Brain pericyte (primary cell): ENCODE measurements at regions not wholly inside any gene's neighbourhood (a gene's known extent, or its start where the extent isn't known, plus 50 kb on each side); places are given as distances from the start of the nearest gene placed in this dataset.
"Not testable (repeated sequence)": the region's sequence is repeated elsewhere in the genome, so short reads cannot be mapped to it uniquely, and the experiment has no call there.

Experiments used
- DNase-seq: peaks from one replicate; pipeline ENCODE4 v3.0.0-alpha.2; 2012; ENCODE audit warnings: low read depth, low spot score

DNA sequence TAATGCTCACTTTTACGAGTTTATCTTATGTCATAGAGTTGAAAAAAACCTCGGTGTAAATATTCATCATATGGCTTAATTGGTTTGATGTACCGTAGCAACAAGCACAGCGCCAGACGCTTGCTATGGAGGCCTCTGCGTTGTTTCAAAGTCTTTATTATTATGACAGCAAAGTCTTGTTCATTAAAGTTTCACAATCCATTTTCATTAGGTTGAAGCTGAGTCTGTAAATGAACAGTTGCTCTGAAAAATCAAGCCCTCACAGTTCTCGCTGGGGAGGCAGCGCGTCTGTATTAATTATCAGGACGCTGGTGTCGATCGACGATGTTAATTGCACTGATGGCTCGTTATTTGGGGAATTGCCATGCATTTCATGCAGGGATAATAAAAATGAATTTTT lies 185.6 kb downstream of the INSC start:
- DNase-seq: no peak

DNA sequence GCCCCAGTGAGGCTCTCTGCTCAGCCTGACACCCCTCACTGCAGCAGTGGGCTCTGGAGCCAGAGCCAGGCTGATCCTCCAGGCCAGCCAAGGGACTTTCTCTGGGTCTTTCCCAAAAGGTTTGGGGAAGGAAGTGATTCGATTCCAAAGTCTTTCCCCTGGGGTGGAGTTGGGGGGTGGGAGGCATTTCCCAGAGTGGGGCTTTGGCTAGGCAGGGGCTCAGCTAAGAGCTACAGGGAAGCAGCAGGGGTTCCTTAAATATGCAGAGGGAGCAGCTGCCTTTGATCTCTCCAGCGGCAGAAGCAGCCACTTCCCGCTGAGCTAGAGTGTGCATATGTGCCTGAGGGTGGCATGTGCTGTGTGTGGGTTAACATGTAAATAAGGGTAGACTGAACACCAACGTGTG lies 192.9 kb downstream of the INSC start:
- no peak for DNase-seq

DNA sequence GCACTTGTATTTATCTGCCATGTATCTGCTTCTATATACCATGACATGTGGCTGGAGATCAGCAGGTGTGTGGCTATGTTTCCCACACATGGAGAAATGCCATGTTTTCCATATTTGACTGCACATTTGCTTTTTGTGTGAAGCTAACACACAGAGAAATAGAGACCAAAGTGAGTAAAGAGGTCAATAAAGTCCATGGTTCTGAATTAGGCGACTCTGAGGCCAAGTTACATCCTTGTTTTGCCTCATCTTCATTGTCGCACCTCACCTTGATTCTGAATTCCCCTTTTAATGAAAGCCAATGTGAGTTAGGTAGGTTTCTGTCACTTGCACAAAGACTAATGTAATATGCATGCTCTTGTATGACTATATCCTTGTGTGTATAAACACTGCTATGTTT lies 194.1 kb downstream of the INSC start:
- DNase-seq: no peak

DNA sequence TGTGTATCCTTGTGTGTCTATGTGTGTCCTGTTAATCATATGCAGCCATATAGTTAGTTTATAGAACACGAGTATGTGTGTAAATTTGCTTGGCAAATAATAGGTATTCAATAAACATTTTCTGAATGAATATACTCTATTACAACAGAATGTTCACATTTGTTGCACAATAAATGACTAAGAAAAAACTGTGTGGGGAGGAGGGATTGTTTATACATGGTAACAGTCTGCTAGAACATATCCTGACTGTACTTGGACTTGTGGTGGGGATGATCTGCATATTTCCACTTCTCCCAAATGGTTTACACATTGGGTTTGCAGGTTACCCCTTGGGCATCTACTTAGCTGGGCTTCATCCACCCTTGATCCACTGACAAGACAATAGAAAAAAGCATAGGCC lies 194.6 kb downstream of the INSC start:
- no peak for DNase-seq

DNA sequence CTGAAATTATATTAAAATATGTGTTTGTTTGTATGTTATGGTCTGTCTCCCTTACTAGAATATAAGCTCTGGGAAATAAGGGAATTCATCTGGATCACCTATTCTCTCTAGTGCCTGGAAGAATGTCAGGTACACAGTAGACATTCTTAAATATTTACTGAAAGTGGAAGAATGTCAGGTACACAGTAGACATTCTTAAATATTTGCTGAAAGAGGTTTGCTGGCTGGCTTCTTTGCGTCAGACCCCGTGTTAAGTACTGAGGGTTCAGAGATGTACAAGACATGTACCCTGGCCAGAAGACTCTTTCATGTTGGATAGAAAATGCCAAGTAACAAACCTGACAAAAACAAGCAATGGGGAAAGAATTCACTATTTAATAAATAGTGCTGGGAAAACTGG lies 199.1 kb downstream of the INSC start:
- DNase-seq: no peak

DNA sequence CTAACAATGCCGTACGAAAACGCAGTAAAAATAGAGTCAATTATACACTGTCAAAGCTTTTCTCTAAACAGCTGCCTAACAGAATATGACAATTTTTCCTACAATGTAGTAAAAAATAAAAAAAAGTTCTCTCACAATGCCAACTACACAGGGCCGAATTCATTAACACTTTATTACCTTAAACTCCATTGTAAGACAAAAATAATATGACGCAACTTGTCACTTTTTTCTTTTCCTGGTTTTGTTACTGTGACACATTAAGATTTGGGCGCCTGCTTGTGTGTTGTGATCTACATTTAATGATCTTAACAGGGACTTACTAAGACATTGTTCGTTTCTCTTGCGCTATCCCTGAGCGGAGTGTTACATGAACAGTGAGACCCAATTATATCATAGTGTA lies 204.1 kb downstream of the INSC start:
- no peak for DNase-seq

DNA sequence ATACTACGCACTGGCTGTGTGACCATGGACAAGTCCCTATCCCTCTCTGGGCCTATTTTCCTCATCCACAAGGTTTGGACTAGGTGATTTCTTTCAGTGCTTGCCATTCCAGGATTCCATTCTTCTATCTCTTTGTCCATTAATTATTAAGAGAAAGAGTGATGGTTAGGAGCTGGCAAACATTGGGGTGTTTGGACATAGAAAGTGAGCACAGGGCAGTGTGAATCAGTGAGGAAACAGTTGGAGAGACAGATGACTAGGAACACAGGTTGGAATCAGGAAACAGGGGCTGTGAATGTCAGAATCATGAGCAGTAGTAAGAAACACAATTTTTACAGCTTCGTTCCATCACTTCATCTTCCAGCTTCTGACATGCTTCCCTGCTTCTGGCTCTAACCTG lies 211.8 kb downstream of the INSC start:
- no peak for DNase-seq

DNA sequence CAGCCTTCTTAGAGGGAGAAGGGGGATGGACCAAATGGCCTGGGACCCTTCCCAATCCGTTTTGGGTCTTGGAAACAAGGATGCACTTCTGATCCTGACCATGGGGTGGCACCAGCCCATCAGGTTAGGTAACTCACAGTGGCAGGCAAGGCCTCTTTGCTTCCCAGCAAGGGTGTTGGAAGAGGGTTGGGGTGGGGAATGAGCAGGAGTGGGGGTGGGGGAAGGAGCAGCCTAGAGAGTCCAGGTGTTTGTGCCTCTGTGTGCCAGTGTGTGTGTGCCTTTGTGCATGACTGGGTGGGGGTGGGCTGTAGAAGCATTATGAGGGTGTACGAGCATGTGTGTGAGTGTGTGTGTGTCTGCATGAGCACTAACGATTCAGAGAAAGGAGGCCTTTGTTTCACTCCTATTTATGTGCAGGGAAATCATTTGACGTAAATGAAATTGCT lies 213.1 kb downstream of the INSC start:
- DNase-seq: no peak

DNA sequence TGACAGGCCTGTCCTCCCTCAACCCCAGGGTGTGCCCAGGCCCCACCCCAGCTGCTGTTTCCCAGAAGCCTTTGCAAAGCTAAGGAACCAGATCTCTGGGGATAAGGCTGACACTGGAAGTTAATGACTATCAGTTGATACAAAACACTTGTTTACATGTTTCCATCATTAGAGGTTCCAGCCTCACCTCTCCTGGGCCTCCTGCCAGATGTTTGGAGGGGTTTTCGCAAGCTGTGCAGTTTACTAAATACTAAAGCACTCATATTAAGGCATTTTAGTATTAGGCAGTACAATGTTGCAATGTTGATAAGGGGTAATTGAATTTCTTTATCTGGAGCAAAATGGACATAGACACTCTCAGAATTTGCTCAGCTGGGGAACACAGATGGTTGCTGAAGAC lies 218.7 kb downstream of the INSC start:
- no peak for DNase-seq

DNA sequence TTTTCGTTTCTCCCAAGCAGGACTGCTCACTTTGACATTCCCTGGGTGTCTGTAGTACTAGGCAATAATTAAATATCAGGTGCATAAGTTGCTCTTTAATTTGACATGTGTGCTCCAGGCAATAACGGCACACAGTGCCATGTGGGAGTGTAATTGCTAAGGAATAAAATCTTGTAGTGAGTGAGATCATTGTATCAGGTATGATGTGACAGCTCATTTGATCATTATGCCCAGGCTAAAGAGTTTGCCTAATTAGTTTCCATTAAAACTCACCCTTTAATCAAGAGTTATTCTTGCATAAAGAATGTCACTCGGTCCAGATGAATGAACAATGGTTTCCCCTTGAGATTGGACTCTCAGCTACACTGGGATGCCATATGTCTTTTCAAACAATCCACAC lies 220.0 kb downstream of the INSC start:
- DNase-seq: no peak

DNA sequence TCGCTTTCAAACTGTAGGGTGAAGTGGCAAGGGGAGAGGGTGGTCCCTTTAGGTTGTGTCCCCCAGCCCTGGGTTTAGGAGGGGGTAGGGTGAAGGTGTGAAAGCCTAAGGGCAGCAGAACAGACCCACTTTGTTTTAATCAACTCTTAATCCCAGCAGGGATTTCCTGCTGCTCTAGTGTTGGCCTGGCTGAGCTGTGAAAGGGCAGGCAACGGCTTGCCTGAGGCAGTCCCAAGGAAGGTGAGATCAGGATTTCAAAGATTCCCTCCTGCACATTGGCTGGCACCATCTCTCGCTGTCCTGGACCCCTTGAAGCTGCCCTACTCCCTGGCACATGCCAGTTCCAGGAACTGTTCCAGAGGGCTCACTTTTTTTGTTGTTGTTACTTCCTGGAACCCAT lies 221.3 kb downstream of the INSC start:
- no peak for DNase-seq

DNA sequence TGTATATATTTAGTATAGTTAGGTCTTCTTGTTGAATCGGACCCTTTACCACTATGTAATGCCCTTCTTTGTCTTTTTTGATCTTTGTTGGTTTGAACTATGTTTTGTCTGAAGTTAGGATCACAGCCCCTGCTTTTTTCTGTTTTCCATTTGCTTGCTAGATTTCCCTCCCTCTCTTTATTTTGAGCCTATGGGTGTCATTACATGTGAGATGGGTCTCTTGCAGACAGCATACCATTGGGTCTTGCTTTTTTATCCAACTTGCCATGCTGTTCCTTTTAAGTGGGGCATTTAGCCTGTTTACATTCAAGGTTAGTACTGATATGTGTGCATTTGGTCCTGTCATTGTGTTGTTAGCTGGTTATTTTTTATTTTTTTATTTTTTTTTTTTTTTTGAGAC lies 224.6 kb downstream of the INSC start:
- no peak for DNase-seq

DNA sequence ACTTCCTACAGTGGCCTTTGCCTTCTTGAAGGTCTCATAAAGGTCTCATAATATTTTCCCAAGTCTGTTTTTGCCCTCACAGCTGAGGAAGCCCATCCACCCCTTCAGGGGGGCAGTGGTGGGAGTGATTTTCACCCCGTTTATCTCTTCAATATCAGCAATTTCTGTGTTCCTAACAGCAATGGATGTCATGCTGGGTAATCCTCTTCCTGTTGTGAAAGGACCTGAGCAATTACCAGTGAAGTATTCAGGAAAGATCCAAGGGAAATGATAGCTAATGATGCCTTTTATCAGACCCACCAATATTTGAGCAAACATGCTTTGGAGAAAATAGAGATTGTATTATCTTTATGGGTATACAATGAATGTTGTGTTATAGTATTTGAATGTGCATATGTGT lies 226.9 kb downstream of the INSC start:
- DNase-seq: no peak

DNA sequence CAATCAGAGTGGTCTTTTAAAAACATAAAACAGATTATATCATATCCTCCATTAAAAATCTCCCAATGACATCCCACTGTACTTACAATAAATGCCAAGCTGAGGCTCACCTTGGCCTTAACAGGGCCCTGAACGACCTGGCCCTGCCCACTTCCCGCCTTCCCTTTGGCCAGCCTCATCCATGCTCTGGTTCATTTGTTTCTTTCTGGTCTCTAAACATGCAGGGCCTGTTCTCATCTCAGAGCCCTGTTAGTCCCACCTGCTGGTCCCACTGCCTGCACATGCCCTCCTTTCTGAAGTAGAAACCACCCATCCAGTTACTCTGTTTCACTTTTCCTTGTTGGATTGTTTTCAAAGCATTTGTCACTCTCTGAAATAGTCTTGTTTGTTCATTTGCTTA lies 227.4 kb downstream of the INSC start:
- DNase-seq: no peak

DNA sequence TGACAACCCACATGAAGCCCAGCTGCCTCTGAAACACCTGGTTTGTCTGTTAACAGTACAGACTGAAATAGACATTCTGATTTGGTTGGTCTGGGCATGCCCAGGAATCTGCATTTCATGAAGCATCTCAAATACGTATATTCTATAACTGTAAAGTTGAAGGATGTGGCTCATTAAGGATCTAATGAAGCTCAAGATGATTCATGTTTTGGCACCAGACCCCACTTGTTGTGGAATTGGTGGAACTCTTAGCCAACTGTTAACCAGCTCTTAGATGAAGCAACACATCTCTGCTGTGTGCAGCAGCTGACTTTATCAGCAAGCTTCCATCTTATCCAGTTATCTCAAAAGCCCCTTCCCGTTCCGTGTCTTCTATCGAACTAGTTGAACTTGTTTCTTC lies 232.2 kb downstream of the INSC start:
- DNase-seq: no peak

DNA sequence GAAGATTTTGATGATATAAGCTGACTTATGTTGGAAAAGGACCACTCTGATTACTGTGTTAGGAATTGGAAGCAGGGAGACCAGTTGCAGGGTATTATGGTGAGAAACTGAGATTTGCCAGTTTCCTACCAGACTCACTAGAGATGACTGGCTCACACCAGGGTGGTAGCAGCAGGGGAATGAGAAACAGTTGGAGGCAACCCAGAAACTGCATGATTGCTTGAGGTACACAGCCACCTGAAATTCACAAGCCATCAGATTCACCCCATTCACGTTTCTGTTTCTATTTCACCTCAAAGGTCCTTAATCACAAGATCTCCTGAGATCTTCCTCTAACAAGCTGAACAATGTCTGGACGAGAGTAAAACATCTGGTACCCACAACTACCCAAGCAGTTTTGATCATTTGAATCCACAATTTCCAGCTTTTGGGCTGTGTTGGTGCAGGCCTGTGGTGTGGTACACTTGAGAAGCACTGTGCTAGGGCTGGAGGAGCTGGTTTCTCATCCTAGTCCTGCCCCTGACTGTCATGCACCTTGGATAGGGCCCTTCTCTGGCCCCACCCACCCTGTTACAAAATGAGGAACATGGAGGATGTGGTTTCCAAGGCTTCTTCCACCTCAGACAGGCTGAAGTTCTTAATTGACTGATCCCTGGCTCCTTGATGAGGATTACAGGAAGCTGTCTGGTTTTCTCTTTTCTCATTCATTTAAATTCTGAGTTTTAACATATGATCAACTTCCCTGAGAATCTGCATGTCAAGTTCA lies 233.4 kb downstream of the INSC start:
- no peak for DNase-seq

DNA sequence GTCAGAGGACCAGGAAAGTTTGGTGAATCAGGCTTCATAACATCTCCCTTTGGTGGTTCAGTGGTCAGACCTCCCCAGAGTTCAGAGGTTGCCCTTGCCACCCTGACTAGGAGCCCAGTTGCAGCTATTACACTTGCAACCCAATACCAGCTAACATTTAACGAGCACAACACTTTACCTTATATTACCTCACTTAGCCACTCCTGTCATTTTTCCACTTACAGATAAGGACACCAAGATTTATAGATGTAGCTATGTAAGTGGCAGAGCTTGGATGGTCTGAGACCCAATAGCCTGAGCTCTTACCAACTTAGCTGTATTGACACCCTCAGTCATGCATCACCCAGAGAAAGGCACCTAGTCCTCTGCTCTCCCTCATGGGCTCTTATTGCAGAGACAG lies 234.7 kb downstream of the INSC start:
- DNase-seq: no peak

DNA sequence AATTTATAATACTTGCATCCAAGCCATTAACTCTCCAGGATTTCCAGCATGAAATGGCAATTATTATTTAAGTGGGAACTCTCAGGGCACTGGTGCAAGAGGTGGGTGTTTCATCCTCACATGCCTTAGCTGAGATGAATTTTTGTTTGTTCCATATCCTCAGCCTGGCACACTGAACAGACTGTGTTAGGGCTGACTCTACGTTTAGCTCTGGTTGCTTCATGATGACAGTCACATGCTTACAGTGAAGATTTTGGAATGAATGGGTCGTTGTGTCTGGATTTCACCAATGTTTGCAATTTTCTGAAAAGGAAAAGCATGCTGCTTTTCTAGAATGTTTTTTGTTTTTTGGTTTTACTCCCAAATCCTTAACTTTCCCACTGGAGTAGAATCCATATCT lies 246.6 kb downstream of the INSC start:
- no peak for DNase-seq

DNA sequence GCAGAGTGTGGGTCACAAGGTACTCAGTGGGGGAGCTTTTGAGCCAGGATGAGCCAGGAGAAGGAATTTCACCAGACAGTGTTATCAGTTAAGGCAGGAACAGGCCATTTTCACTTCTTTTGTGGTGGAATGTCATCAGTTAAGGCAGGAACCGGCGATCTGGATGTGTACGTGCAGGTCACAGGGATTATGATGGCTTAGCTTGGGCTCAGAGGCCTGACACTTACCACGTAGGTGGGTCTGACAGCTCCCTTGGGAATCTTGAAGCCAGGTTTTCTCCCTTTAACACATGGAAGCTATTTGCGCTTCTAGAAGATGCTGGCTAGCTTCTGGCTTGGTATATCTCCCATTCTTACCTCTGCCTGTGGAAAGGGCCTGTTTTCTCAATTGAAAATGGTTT lies 250.6 kb downstream of the INSC start:
- not testable (repeated sequence) for DNase-seq

DNA sequence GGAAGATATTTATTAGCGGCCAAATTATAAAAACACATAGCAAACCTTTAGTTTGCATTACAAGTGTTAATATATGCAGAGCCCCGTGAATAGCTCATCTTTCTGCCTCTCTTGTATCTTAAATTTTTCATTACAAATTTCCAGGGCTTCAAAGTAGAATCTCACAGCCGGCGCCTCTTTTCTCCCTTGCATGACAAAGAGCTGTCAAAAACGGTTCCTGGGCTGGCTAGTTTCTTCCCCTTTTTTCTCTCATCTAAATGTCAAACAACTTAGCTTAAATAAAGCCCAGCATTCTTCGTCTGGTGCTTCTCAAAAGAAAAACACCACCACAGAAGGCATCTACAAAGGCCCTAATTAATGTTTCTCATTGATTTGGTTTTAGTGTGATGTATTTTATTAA lies 253.0 kb downstream of the INSC start:
- DNase-seq: no peak

DNA sequence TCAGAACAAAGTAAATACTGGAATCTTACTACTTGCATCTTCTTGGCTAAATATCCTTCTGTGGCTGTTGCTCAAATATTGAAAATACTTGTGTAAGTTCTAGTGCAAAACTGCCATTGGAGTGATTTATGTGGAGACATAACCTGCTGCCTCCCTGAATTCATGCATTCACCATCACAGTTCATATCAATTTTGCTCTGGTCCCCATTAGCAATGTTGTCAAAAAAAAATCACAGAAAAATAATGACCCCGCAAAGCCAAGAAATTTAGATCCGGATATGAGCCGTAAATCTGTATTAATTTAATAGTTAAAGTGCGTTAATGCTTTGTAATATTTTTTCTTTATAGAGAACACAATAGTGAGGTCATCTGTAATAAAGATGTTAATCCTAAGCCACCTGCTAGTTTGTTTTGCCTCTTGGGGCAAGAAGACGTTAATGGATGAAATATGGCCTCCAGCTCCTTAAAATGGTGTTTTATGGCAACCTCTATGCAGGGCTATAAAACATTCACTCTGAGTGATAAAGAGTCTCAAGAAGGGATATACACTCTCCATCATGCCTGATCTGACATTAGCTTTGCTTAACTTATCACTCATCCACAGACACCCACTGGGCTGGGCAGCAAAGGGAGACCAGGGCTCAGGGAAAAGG lies 255.9 kb downstream of the INSC start:
- DNase-seq: no peak

DNA sequence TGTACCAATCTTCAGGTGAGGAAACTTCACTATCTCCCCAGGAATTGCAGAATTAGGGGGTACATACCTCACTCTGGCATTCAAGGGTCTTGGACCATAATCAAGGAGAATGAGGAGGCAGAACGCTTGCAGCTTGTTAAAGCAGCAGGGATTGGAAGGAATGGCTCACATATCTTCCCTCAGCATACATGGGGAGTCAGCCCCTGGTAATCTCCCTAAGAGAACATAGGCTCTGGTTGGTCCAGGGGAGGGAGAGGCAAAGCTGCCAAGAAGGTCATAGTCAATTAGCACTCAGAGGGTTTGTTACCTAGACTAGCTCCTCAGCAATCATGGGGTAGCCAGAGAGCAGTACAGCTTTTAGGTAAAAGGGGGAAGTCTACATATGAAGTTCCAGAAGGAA lies 256.8 kb downstream of the INSC start:
- no peak for DNase-seq

DNA sequence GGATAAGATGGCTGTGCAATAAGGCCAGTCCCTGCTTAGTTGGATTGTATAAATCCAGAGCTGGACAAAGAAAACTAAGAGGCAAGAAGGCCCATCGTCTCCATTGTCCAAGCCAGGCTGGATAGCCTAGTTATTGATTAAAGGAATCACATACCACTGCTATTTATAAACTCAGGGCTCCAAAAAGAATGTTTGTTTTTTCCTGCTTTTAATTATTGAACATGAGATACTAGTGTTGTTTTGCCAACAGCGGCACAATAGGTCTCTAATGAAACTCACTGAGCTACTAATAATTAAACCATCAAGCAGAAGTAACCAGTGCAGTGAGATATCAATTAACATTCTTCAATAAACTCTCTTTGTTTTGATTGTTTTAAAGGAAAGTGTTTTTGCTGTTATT lies 259.7 kb downstream of the INSC start:
- no peak for DNase-seq

DNA sequence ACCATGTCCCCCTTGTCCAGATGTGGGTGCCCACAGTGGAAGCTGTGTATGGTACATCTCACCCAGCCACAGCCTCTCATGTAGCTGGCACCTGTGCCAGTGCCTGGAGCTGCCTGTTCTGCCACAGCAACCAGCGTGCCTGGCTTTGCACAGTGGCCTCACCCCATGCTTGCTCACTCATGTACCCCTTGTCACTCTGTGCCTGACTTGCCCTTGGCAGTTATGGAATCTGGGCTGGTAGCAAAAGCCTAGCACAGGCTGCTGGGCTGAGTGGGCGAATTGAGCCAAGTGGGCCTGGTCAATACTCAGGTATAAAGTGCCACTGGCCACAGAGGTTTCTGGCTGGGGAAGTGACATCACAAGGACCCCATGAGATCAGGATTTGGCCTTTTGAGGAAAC lies 264.2 kb downstream of the INSC start:
- no peak for DNase-seq
